ENCODE measurements at regions not wholly inside any gene's neighbourhood (a gene's known extent, or its start where the extent isn't known, plus 50 kb on each side); places are given as distances from the start of the nearest gene placed in this dataset.

- no peak for TF ChIP-seq ZNF462 (CRISPR knock-in tag; IDR thresholded peaks at IDR 0.05)
- TF ChIP-seq EZH2 (IDR thresholded peaks at IDR 0.05; ENCODE audit: low read depth, unreplicated experiment): no peak
- no peak for TF ChIP-seq JUNB (IDR thresholded peaks at IDR 0.05; ENCODE audit: unreplicated experiment)
- TF ChIP-seq, protein P1, sequence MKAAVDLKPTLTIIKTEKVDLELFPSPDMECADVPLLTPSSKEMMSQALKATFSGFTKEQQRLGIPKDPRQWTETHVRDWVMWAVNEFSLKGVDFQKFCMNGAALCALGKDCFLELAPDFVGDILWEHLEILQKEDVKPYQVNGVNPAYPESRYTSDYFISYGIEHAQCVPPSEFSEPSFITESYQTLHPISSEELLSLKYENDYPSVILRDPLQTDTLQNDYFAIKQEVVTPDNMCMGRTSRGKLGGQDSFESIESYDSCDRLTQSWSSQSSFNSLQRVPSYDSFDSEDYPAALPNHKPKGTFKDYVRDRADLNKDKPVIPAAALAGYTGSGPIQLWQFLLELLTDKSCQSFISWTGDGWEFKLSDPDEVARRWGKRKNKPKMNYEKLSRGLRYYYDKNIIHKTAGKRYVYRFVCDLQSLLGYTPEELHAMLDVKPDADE (IDR thresholded peaks at IDR 0.05): no peak
These were observed 987.6 kb downstream of the TBC1D22A start (continued) for GRCh38 chr22:47750086-47750485.

DNA sequence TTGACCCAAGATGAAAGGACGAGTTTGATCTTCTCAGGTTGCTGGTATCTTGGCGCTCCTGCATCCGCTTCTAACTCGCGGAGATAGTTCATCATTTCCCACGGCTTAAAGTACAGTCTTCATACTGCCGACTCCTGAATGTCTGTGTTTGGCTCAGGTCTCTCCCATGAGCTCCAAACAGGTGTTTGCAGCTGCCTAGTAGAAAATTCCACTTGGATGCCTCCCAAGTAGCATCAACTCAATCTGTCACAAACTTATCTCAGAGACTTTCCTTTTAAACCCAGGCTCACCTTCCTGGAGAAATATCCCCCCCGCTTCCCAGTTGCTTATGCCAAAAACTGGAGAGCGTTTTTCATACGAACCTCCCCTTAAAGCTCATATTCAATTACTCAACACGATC lies 986.5 kb downstream of the TBC1D22A start:
- no peak overlapping the region for H3K4me2 ChIP-seq
- no peak overlapping the region for H2AFZ ChIP-seq
- H3K79me2 ChIP-seq (replicated peaks; ENCODE audit: insufficient read depth): no peaks in the 10 kb centered on the region
- H3K9me2 ChIP-seq (ENCODE audit: insufficient read depth): no peaks in the 10 kb centered on the region
- TF ChIP-seq CREB1 (CRISPR knock-in tag; IDR thresholded peaks at IDR 0.05; ENCODE audit: low read depth): no peak
- TF ChIP-seq ZNF331 (CRISPR knock-in tag; IDR thresholded peaks at IDR 0.05; ENCODE audit: low read depth): no peak
- TF ChIP-seq EZH2phosphoT487 (IDR thresholded peaks at IDR 0.05; ENCODE audit: unreplicated experiment): no peak
- no peak for TF ChIP-seq JUNB (IDR thresholded peaks at IDR 0.05; ENCODE audit: unreplicated experiment)
- no peak for TF ChIP-seq NANOG (IDR thresholded peaks at IDR 0.05; ENCODE audit: borderline replicate concordance)
- no peak for TF ChIP-seq EZH2 (IDR thresholded peaks at IDR 0.05; ENCODE audit: low read depth, unreplicated experiment)
- TF ChIP-seq, protein P1 (IDR thresholded peaks at IDR 0.05): no peak
- TF ChIP-seq, protein P2, sequence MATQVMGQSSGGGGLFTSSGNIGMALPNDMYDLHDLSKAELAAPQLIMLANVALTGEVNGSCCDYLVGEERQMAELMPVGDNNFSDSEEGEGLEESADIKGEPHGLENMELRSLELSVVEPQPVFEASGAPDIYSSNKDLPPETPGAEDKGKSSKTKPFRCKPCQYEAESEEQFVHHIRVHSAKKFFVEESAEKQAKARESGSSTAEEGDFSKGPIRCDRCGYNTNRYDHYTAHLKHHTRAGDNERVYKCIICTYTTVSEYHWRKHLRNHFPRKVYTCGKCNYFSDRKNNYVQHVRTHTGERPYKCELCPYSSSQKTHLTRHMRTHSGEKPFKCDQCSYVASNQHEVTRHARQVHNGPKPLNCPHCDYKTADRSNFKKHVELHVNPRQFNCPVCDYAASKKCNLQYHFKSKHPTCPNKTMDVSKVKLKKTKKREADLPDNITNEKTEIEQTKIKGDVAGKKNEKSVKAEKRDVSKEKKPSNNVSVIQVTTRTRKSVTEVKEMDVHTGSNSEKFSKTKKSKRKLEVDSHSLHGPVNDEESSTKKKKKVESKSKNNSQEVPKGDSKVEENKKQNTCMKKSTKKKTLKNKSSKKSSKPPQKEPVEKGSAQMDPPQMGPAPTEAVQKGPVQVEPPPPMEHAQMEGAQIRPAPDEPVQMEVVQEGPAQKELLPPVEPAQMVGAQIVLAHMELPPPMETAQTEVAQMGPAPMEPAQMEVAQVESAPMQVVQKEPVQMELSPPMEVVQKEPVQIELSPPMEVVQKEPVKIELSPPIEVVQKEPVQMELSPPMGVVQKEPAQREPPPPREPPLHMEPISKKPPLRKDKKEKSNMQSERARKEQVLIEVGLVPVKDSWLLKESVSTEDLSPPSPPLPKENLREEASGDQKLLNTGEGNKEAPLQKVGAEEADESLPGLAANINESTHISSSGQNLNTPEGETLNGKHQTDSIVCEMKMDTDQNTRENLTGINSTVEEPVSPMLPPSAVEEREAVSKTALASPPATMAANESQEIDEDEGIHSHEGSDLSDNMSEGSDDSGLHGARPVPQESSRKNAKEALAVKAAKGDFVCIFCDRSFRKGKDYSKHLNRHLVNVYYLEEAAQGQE (IDR thresholded peaks at IDR 0.05; ENCODE audit: unreplicated experiment): no peak
- no peak for TF ChIP-seq STAT1 (IDR thresholded peaks at IDR 0.05; ENCODE audit: unreplicated experiment)
- no peaks in the 10 kb centered on the region for H4K20me1 ChIP-seq (replicated peaks; ENCODE audit: insufficient read depth)
- Mint-ChIP-seq H3K27ac (no peak overlapping the region), H3K27me3 (ENCODE audit: insufficient read depth, low read depth, poor library complexity) (no peaks in the 10 kb centered on the region), H3K4me3 (no peak overlapping the region), H3K36me3 (ENCODE audit: low read depth) (no peaks in the 10 kb centered on the region), H3K9me3 (no peaks in the 10 kb centered on the region), H3K4me1 (peaks cover 18% of the 10 kb centered on the region)
- no peak overlapping the region for H3K27ac ChIP-seq (ENCODE audit: low read depth)
- no peak for ATAC-seq
- no peaks in the 10 kb centered on the region for H3F3A ChIP-seq (replicated peaks; ENCODE audit: low read depth)
- no peak overlapping the region for H3K4me3 ChIP-seq
- H3K36me3 ChIP-seq (ENCODE audit: insufficient read depth): peaks cover 4% of the 10 kb centered on the region
- H3K4me1 ChIP-seq (ENCODE audit: insufficient read depth): no peaks in the 10 kb centered on the region
- H3K27me3 ChIP-seq (ENCODE audit: insufficient read depth): no peaks in the 10 kb centered on the region
- no peak for DNase-seq (ENCODE audit: low spot score)

Data from GM23338 (cell line).